ENCODE measurements at regions not wholly inside any gene's neighbourhood (a gene's known extent, or its start where the extent isn't known, plus 50 kb on each side); places are given as distances from the start of the nearest gene placed in this dataset.

DNA sequence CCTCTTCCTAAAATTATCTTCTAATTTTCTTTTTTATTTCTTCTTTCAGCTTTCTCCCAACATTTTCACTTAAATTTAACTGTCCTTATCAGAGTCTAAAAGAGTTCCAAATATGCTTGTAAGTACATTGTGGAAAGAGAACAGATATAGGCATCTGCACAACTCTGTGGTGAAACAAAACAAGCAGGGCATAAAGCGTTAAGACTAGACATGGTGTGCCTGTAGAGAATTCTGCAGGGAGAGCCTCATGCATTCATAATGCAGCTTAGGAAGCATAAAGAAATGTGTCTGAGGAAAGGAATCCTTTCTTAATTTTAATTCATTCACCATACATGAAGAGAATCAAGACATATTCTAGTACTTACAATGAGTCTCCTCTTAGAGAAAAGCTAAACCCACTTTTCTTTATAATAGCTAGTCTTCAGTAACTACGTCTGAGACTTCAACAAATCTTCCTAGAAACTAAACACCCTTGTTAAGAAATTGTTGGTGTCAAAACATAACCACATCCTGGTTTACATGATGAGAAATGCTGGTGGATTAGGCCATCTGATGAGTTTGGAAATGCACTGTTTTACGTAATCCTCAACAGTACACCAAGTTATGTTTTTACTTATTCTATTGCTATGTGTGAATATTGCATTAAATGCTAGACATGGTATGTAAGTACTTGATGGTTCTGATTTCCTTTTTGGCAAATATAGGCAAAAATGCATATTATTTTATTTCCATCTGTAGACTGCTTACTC is 307.8 kb upstream of the GIMD1 start:
- Histone ChIP-seq H3K27ac (no peak overlapping the region), H3K27me3 (no peaks in the 10 kb centered on the region), H3K9me3 (no peaks in the 10 kb centered on the region), H3K4me1 (no peaks in the 10 kb centered on the region), H3K4me3 (no peak overlapping the region), H3K36me3 (replicated peaks in 1 of 2; ENCODE audit: insufficient read depth in 1 of 2, low read depth in 2 of 2) (no peaks in the 10 kb centered on the region)
- DNase-seq = no peak
- intact Hi-C loops (cut with DNase I) = no loop called here
- WGBS, 2 donors = 63 to 75% methylated on average over 3 of the region's 3 CpGs
- TF ChIP-seq POLR2A (IDR thresholded peaks at IDR 0.05) = no peak
- TF ChIP-seq CTCF (IDR thresholded peaks at IDR 0.05) = no peak
- ATAC-seq = no peak

- intact Hi-C loops (cut with DNase I) = no loop called here
- H3K27me3 ChIP-seq = no peaks in the 10 kb centered on the region
- TF ChIP-seq POLR2A (IDR thresholded peaks at IDR 0.05) = no peak
- no peak for TF ChIP-seq CTCF (IDR thresholded peaks at IDR 0.05)
- H3K27ac ChIP-seq = no peak overlapping the region
- no peak for DNase-seq
- no peaks in the 10 kb centered on the region for H3K9me3 ChIP-seq
- no peak overlapping the region for H3K4me3 ChIP-seq
- no peaks in the 10 kb centered on the region for H3K36me3 ChIP-seq (replicated peaks in 1 of 2; ENCODE audit: insufficient read depth in 1 of 2, low read depth in 2 of 2)
- 55 to 66% methylated on average over 1 of the region's 1 CpG for WGBS, 2 donors
- ATAC-seq = no peak
- no peaks in the 10 kb centered on the region for H3K4me1 ChIP-seq
These were observed 303.1 kb upstream of the GIMD1 start for GRCh38 chr4:106671716-106672115.

- WGBS, 2 donors = 75 to 78% methylated on average over 2 of the region's 2 CpGs
- intact Hi-C loops (cut with DNase I) = no loop called here
- DNase-seq = no peak
- no peak overlapping the region for H3K4me3 ChIP-seq
- H3K9me3 ChIP-seq = no peaks in the 10 kb centered on the region
- H3K27me3 ChIP-seq = no peaks in the 10 kb centered on the region
- no peaks in the 10 kb centered on the region for H3K4me1 ChIP-seq
- H3K36me3 ChIP-seq (replicated peaks in 1 of 2; ENCODE audit: insufficient read depth in 1 of 2, low read depth in 2 of 2) = no peaks in the 10 kb centered on the region
- ATAC-seq = no peak
- TF ChIP-seq POLR2A (IDR thresholded peaks at IDR 0.05) (no peak), CTCF (IDR thresholded peaks at IDR 0.05) (no peak)
- H3K27ac ChIP-seq = no peak overlapping the region
These were observed 302.4 kb upstream of the GIMD1 start for GRCh38 chr4:106670976-106671375.

DNA sequence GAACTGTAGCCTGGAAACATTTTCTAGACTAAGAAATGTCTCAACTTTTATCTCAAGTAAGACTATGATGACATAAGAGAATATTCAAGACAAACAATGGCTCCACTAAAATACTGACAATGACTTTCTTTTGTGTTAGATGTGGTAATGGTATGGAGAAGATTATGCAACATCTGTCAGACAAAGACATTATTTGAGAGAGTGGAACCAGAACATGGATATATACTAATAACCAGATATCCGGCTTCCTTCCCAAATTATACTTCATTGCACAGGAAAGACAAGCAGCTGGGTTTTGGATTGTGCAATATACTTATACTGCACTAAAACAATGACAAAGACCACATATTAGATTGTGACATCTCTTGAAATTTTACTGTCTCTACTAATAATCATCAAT is 290.8 kb upstream of the GIMD1 start:
- H3K27me3 ChIP-seq = no peaks in the 10 kb centered on the region
- TF ChIP-seq CTCF (IDR thresholded peaks at IDR 0.05) = no peak
- ATAC-seq = no peak

DNA sequence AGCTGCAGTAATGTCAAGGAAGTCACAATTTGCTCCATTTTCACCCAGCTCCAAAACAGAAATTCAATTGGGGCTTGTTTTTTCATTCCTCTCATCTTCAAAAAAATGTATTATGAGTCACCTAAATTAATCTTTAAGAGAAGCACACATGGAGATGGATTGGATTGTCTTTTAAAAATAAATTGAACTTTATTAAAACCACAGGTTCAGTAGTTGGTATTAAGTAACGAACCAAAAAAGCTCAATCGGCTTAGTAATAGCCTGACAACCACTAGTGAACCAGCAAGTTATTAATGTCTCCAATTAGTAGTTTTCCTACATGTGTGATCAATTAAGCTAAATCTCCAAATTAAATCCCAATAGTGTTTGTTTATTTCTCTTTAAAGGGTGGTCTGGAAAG is 283.5 kb upstream of the GIMD1 start:
- Histone ChIP-seq H3K4me1 (no peaks in the 10 kb centered on the region), H3K9me3 (no peaks in the 10 kb centered on the region), H3K27ac (no peak overlapping the region), H3K4me3 (no peak overlapping the region), H3K27me3 (no peaks in the 10 kb centered on the region), H3K36me3 (replicated peaks in 1 of 2; ENCODE audit: insufficient read depth in 1 of 2, low read depth in 2 of 2) (no peaks in the 10 kb centered on the region)
- DNase-seq (no peak), ATAC-seq (no peak)
- WGBS, 2 donors = 83 to 91% methylated on average over 2 of the region's 2 CpGs
- intact Hi-C loops (cut with DNase I) = no loop called here
- TF ChIP-seq POLR2A (IDR thresholded peaks at IDR 0.05) (no peak), CTCF (IDR thresholded peaks at IDR 0.05) (no peak)

More for the DNA sequence above, 290.8 kb upstream of the GIMD1 start:
- 40 to 43% methylated on average over 1 of the region's 1 CpG for WGBS, 2 donors
- Histone ChIP-seq H3K4me1 (no peaks in the 10 kb centered on the region), H3K36me3 (replicated peaks in 1 of 2; ENCODE audit: insufficient read depth in 1 of 2, low read depth in 2 of 2) (no peaks in the 10 kb centered on the region), H3K4me3 (no peak overlapping the region), H3K9me3 (no peaks in the 10 kb centered on the region), H3K27ac (no peak overlapping the region)
- intact Hi-C loops (cut with DNase I) = no loop called here
- DNase-seq = no peak
